Activated naive CD8-positive, alpha-beta T cell treated with anti-CD3 and anti-CD28 coated beads, Interleukin-2, amount 50 U/mL, for 24 hours (primary cell): ENCODE measurements at regions not wholly inside any gene's neighbourhood (a gene's known extent, or its start where the extent isn't known, plus 50 kb on each side); places are given as distances from the start of the nearest gene placed in this dataset.
"Not testable (repeated sequence)": the region's sequence is repeated elsewhere in the genome, so short reads cannot be mapped to it uniquely, and the experiment has no call there.

Source experiments
- ATAC-seq: fragments of 150-1000 bp; cut with Tn5 transposase; one replicate; pipeline ENCODE4 v1.10.0; 2021
- DNase-seq: peaks from one replicate; pipeline ENCODE4 v3.0.0; 2021
- H3K27ac Mint-ChIP-seq: one replicate; pipeline ENCODE4 v1.8.0; 2021; ENCODE audit warnings: mild to moderate bottlenecking, mixed read lengths
- H3K27me3 Mint-ChIP-seq: one replicate; pipeline ENCODE4 v1.8.0; 2021; ENCODE audit warnings: mixed read lengths
- H3K36me3 Mint-ChIP-seq: one replicate; pipeline ENCODE4 v1.8.0; 2021; ENCODE audit warnings: low read depth, mixed read lengths
- H3K4me1 Mint-ChIP-seq: one replicate; pipeline ENCODE4 v1.8.0; 2021; ENCODE audit warnings: mixed read lengths
- H3K4me3 Mint-ChIP-seq: one replicate; pipeline ENCODE4 v1.8.0; 2021; ENCODE audit warnings: mild to moderate bottlenecking, moderate library complexity, mixed read lengths
- H3K9me3 Mint-ChIP-seq: one replicate; pipeline ENCODE4 v1.8.0; 2021; ENCODE audit warnings: mixed read lengths

DNA sequence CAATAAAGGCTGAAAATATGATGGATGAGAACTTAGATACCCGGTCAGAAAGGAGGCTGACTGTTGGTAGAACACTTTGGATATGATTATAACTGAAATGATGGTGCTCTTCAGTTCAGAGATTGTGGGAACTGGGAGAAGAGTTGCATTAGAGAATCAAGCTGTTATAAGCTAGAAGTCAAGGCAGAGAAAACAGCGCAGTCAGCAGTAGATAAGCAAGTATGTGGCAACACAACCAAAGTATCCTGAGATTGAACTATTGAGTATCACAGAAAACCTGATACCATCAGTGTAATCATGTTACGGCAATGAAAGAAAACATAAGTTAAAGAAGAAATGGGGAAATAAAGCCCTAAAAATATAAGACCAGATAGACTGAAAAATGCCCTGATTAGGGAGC is 633.9 kb upstream of the LRRTM1 start:
- peaks cover 40% of the 10 kb centered on the region for H3K9me3 Mint-ChIP-seq
- no peak overlapping the region for H3K4me3 Mint-ChIP-seq
- no peaks in the 10 kb centered on the region for H3K36me3 Mint-ChIP-seq
- H3K4me1 Mint-ChIP-seq = no peaks in the 10 kb centered on the region
- H3K27me3 Mint-ChIP-seq = no peaks in the 10 kb centered on the region
- DNase-seq = no peak
- no peak overlapping the region for H3K27ac Mint-ChIP-seq
- ATAC-seq = no peak

- not testable (repeated sequence) for H3K27me3 Mint-ChIP-seq, H3K4me3 Mint-ChIP-seq, DNase-seq, H3K27ac Mint-ChIP-seq, H3K36me3 Mint-ChIP-seq, ATAC-seq, H3K4me1 Mint-ChIP-seq
- H3K9me3 Mint-ChIP-seq = peaks cover 46% of the 10 kb centered on the region
Measured at GRCh38 chr2:80931820-80932219, 627.3 kb upstream of the LRRTM1 start.

GRCh38 chr2:80930777-80931176 is 626.2 kb upstream of the LRRTM1 start:
- DNase-seq = no peak
- Mint-ChIP-seq H3K36me3 (peaks cover 2% of the 10 kb centered on the region), H3K4me3 (no peak overlapping the region), H3K27me3 (no peaks in the 10 kb centered on the region), H3K4me1 (no peaks in the 10 kb centered on the region), H3K27ac (no peak overlapping the region), H3K9me3 (peaks cover 46% of the 10 kb centered on the region)
- ATAC-seq = no peak

DNA sequence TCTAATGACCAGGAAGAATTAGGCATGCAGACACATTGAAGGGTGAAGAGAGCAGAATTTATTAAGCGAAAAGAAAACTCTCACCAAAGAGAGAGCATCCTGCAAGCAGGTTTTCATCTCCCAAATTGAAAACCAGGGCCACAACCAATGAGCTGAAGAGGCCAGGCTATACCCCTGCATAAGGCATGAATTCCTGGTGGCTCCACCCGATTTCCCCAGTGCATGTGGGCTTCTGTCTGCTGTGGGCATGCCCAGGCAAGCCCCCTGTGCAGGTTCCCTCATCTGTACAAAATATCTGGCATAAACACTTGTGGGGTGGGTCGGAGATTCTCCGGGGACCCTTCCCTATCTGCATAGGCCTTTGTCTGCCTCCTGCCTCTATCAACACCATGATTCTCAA is 621.6 kb upstream of the LRRTM1 start:
- no peak for DNase-seq
- Mint-ChIP-seq H3K4me1 (no peaks in the 10 kb centered on the region), H3K27me3 (no peaks in the 10 kb centered on the region), H3K4me3 (no peak overlapping the region), H3K27ac (no peak overlapping the region), H3K9me3 (peaks cover 33% of the 10 kb centered on the region), H3K36me3 (peaks cover 2% of the 10 kb centered on the region)
- ATAC-seq = no peak

GRCh38 chr2:80896576-80896975 is 592.0 kb upstream of the LRRTM1 start:
- ATAC-seq = no peak
- no peak overlapping the region for H3K4me3 Mint-ChIP-seq
- no peaks in the 10 kb centered on the region for H3K36me3 Mint-ChIP-seq
- DNase-seq = no peak
- no peaks in the 10 kb centered on the region for H3K27me3 Mint-ChIP-seq
- H3K4me1 Mint-ChIP-seq = no peaks in the 10 kb centered on the region
- H3K9me3 Mint-ChIP-seq = peaks cover 18% of the 10 kb centered on the region
- no peak overlapping the region for H3K27ac Mint-ChIP-seq

DNA sequence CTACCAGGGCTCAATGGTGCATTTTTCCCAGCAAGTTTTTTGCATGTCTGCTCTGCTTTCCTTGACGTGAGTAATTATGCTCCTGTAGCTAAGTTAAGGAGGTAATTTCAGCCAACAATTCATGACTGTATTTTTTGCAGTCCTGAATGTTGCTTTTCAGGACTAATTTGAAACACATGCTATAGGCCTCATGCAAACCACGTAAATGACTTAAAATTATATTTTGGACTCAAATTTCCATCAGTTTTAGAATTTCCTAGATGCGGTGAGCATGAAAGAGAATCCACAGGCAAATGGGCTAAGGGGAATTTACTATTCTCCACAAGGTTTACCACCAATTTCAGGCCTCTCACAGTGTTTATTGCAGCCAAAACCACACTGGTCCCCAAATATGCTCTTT is 589.9 kb upstream of the LRRTM1 start:
- Mint-ChIP-seq H3K27ac (no peak overlapping the region), H3K4me1 (no peaks in the 10 kb centered on the region), H3K9me3 (peaks cover 13% of the 10 kb centered on the region), H3K27me3 (no peaks in the 10 kb centered on the region), H3K4me3 (no peak overlapping the region), H3K36me3 (no peaks in the 10 kb centered on the region)
- ATAC-seq = no peak
- DNase-seq = no peak

- no peak for DNase-seq
- Mint-ChIP-seq H3K4me1 (no peaks in the 10 kb centered on the region), H3K4me3 (no peak overlapping the region), H3K9me3 (peaks cover 13% of the 10 kb centered on the region), H3K27ac (no peak overlapping the region), H3K27me3 (no peaks in the 10 kb centered on the region), H3K36me3 (no peaks in the 10 kb centered on the region)
- ATAC-seq = no peak
Measured at GRCh38 chr2:80893711-80894110, 589.2 kb upstream of the LRRTM1 start.

DNA sequence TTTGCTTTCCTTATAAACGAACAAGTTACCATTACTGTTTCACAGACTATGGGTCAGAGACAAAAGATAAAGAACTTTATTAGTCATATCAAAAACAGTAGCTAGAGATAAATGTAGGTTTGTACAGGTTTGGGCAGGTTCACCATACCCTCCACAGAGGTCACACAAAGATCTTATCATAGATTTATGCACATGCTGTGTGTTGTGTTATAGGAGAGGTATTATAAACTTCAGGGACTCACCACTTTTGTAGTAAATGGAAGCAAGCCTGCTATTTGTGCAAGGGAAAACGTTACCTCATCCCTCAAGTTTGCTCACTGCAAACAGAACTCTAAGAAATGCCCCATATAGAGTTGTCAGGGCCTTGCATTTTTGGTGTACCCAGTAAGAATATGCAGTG is 584.5 kb upstream of the LRRTM1 start:
- ATAC-seq (no peak), DNase-seq (no peak)
- Mint-ChIP-seq H3K27me3 (no peaks in the 10 kb centered on the region), H3K36me3 (no peaks in the 10 kb centered on the region), H3K27ac (no peak overlapping the region), H3K4me1 (no peaks in the 10 kb centered on the region), H3K4me3 (no peak overlapping the region), H3K9me3 (peaks cover 10% of the 10 kb centered on the region)

DNA sequence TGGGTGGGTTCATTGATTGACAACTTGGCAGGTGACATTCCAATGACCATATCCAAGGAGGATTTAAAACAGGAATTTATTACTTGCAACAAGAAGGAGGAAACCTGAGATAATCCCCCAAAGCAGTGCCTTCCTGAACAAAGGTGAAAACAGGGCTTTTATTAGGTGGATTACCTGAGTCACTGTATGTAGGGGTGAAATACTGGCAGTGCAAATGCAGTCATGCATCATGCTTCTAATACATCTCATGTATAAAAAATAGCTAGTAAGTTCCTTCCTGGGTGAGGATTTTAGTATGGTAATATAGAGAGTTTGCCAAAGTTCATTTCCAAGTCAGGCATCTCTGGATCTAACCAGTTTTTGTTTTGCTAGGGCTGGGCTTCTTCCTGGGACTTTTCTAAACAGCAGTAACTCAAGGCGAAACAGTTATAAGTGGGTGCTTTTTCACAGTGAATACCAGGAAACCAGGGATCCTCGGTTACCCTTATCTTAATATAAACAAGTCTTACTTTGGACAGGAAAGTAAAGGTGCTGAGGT is 583.4 kb upstream of the LRRTM1 start:
- Mint-ChIP-seq H3K9me3 (peaks cover 17% of the 10 kb centered on the region), H3K4me3 (no peak overlapping the region), H3K27ac (no peak overlapping the region), H3K36me3 (no peaks in the 10 kb centered on the region), H3K27me3 (no peaks in the 10 kb centered on the region), H3K4me1 (no peaks in the 10 kb centered on the region)
- no peak for DNase-seq
- no peak for ATAC-seq

DNA sequence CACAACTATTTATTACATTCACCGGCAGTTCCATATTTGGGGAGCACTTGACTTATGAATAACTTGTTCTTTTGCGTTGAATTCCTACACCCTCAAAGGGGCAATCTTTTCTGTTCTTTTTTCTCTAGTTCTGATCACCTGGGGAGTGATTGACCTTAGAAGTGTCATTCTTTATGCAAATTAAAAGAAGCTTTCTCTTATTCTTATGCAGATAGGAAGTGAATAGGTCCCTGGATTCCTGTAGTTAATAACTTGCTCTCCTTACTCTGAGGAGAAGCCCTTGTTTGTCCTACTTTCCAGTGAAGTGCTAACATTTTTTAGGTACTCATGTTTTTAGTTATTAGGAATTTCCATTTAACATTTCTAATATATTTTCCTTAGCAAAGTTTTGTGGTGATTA is 569.8 kb upstream of the LRRTM1 start:
- no peak for ATAC-seq
- H3K36me3 Mint-ChIP-seq = no peaks in the 10 kb centered on the region
- no peak overlapping the region for H3K4me3 Mint-ChIP-seq
- DNase-seq = no peak
- H3K9me3 Mint-ChIP-seq = peaks cover 16% of the 10 kb centered on the region
- H3K4me1 Mint-ChIP-seq = no peaks in the 10 kb centered on the region
- no peak overlapping the region for H3K27ac Mint-ChIP-seq
- no peaks in the 10 kb centered on the region for H3K27me3 Mint-ChIP-seq

GRCh38 chr2:80869858-80870438 is 565.4 kb upstream of the LRRTM1 start:
- Mint-ChIP-seq H3K36me3 (no peaks in the 10 kb centered on the region), H3K27me3 (no peaks in the 10 kb centered on the region), H3K4me3 (no peak overlapping the region), H3K27ac (no peak overlapping the region), H3K4me1 (no peaks in the 10 kb centered on the region), H3K9me3 (peaks cover 19% of the 10 kb centered on the region)
- DNase-seq = no peak
- ATAC-seq = no peak

- Mint-ChIP-seq H3K4me3 (no peak overlapping the region), H3K27me3 (no peaks in the 10 kb centered on the region), H3K4me1 (no peaks in the 10 kb centered on the region), H3K27ac (no peak overlapping the region), H3K9me3 (peaks cover 15% of the 10 kb centered on the region), H3K36me3 (no peaks in the 10 kb centered on the region)
- ATAC-seq (no peak), DNase-seq (no peak)
Measured at GRCh38 chr2:80863147-80863714, 558.7 kb upstream of the LRRTM1 start.

GRCh38 chr2:80858965-80859364 is 554.4 kb upstream of the LRRTM1 start:
- Mint-ChIP-seq H3K27ac (no peak overlapping the region), H3K27me3 (no peaks in the 10 kb centered on the region), H3K9me3 (no peaks in the 10 kb centered on the region), H3K36me3 (no peaks in the 10 kb centered on the region), H3K4me1 (no peaks in the 10 kb centered on the region), H3K4me3 (no peak overlapping the region)
- no peak for DNase-seq
- ATAC-seq = no peak

DNA sequence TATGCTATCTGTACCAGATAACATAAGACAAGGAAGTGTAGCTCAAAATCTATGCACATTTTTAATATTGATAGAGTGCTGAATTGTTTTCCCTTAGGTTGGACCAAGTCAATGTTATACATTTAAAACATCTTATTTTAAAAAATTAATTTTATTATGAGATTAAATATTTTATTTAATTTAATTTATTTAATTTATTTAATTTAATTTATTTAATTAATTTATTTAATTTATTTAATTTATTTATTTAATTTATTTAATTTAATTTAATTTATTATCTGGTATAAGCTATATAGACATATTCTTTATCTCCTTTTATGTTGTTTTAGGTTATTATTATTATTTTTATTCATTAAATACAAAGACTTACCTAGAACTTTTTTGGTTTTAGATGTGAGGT is 551.7 kb upstream of the LRRTM1 start:
- Mint-ChIP-seq H3K27ac (no peak overlapping the region), H3K36me3 (no peaks in the 10 kb centered on the region), H3K4me1 (no peaks in the 10 kb centered on the region), H3K9me3 (peaks cover 6% of the 10 kb centered on the region), H3K4me3 (no peak overlapping the region), H3K27me3 (no peaks in the 10 kb centered on the region)
- ATAC-seq (no peak), DNase-seq (no peak)

GRCh38 chr2:80854831-80855230 is 550.3 kb upstream of the LRRTM1 start:
- no peak overlapping the region for H3K27ac Mint-ChIP-seq
- DNase-seq (no peak), ATAC-seq (no peak)
- no peak overlapping the region for H3K4me3 Mint-ChIP-seq
- peaks cover 12% of the 10 kb centered on the region for H3K9me3 Mint-ChIP-seq
- H3K27me3 Mint-ChIP-seq = no peaks in the 10 kb centered on the region
- H3K36me3 Mint-ChIP-seq = no peaks in the 10 kb centered on the region
- H3K4me1 Mint-ChIP-seq = no peaks in the 10 kb centered on the region

- no peaks in the 10 kb centered on the region for H3K27me3 Mint-ChIP-seq
- no peak overlapping the region for H3K27ac Mint-ChIP-seq
- H3K36me3 Mint-ChIP-seq = no peaks in the 10 kb centered on the region
- H3K4me1 Mint-ChIP-seq = no peaks in the 10 kb centered on the region
- DNase-seq = no peak
- peaks cover 12% of the 10 kb centered on the region for H3K9me3 Mint-ChIP-seq
- ATAC-seq = no peak
- no peak overlapping the region for H3K4me3 Mint-ChIP-seq
Measured at GRCh38 chr2:80852808-80853139, 548.2 kb upstream of the LRRTM1 start.
